Spinal cord (tissue), 9 donors: ENCODE measurements at regions not wholly inside any gene's neighbourhood (a gene's known extent, or its start where the extent isn't known, plus 50 kb on each side); places are given as distances from the start of the nearest gene placed in this dataset.
"Not testable (repeated sequence)": the region's sequence is repeated elsewhere in the genome, so short reads cannot be mapped to it uniquely, and the experiment has no call there.

ENCODE experiments used
- DNase-seq, 6 donors: peaks; one replicate each; pipeline versions ENCODE4 v3.0.0 to v3.0.0-alpha.2; 2013 to 2015; ENCODE audit warnings: low spot score in 6 of 6, low read depth in 4 of 6
- H3K27ac ChIP-seq: one replicate; pipeline ENCODE4 v1.5.1; 2013; ENCODE audit warnings: low read depth, low read length, control low read depth
- H3K27me3 ChIP-seq: one replicate; pipeline ENCODE4 v1.6.1; 2013; ENCODE audit warnings: low read length; ENCODE audit not compliant: control insufficient read depth, insufficient read depth
- H3K36me3 ChIP-seq: one replicate; pipeline ENCODE4 v1.6.1; 2013; ENCODE audit warnings: low read length; ENCODE audit not compliant: control insufficient read depth, insufficient read depth
- H3K4me1 ChIP-seq: one replicate; pipeline ENCODE4 v1.6.1; 2013; ENCODE audit warnings: low read length; ENCODE audit not compliant: control insufficient read depth, insufficient read depth
- H3K4me3 ChIP-seq: one replicate; pipeline ENCODE4 v1.5.1; 2013; ENCODE audit warnings: low read depth, low read length, control low read depth
- H3K9me3 ChIP-seq: one replicate; pipeline ENCODE4 v1.6.1; 2013; ENCODE audit warnings: low read length; ENCODE audit not compliant: control insufficient read depth, insufficient read depth
- WGBS: methylation state at CpG from one replicate; pipeline ENCODE4 v1.1.5; 2013; ENCODE audit warnings: missing lambda C conversion rate; ENCODE audit not compliant: insufficient coverage; 5-methylcytosine and 5-hydroxymethylcytosine counted together
- donor health status: healthy.

DNA sequence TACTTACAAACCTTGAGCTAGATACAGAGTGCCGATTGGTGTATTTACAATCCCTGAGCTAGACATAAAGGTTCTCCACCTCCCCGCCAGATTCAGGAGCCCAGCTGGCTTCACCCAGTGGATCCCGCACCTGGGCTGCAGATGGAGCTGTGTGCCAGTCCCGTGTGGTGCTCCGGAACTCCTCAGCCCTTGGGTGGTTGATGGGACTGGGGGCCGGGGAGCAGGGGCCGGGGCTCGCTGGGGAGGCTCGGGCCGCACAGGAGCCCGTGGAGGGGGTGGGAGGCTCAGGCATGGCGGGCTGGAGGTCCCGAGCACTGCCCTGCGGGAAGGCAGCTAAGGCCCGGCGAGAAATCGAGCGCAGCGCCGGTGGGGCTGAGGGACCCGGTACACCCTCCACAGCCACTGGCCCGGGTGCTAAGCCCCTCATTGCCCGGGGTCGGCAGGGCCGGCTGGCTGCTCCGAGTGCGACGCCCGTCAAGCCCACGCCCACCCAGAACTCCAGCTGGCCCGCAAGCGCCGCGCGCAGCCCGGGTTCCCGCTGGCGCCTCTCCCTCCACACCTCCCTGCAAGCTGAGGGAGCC lies 466.5 kb downstream of the TECRL start:
- H3K27me3 ChIP-seq, H3K27ac ChIP-seq, H3K36me3 ChIP-seq, H3K4me3 ChIP-seq, H3K9me3 ChIP-seq, DNase-seq, H3K4me1 ChIP-seq: not testable (repeated sequence)
- 94% methylated on average over 26 of the region's 38 CpGs for WGBS

DNA sequence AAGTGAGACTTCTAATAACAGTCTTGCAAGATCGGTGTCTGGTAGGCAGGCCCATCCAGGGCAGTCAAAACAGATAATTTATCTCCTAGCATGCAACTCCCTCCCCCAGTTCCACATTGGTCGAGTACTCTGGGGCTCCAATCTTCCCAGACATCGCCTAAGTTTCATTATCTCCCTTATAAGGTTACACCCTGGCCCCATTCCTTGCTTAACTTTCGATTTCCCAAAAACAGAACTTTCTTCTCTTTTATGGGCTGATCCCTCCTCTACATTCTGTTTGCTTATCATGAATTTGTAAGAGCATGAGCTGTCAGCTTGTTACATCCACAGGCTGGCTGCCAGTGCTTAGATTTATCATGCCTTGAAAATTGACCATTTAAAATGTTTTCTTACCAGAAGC lies 471.3 kb downstream of the TECRL start:
- H3K27ac ChIP-seq = no peak overlapping the region
- H3K4me1 ChIP-seq = no peaks in the 10 kb centered on the region
- no peaks in the 10 kb centered on the region for H3K27me3 ChIP-seq
- 71% methylated on average over 3 of the region's 4 CpGs for WGBS
- no peak overlapping the region for H3K4me3 ChIP-seq
- no peaks in the 10 kb centered on the region for H3K36me3 ChIP-seq
- no peaks in the 10 kb centered on the region for H3K9me3 ChIP-seq
- DNase-seq = peak in 1 of 6 donors; percentile 42

DNA sequence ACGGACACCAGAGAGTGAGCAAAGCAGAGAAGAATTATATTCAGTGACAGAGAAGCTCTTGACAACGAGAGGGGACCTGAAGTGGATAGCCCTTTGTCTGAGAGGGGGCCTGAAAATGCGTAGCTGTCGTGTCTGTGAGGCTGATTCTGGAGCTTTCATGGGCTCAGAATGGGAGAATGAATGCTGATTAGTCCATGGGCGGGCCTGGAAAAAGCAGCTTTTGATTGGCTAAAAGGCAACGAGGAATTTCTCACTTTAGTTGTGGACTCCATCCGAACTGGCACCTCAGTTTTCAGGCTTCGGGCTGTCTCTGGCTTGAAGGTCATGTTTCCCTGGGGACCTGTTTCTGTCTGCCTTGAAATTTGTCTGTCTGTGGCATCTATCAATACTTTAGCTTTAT lies 487.1 kb downstream of the TECRL start:
- H3K27me3 ChIP-seq = no peaks in the 10 kb centered on the region
- H3K36me3 ChIP-seq = no peaks in the 10 kb centered on the region
- DNase-seq = no peak
- no peak overlapping the region for H3K27ac ChIP-seq
- no peaks in the 10 kb centered on the region for H3K9me3 ChIP-seq
- no peaks in the 10 kb centered on the region for H3K4me1 ChIP-seq
- H3K4me3 ChIP-seq = no peak overlapping the region
- 70% methylated on average over 7 of the region's 8 CpGs for WGBS

DNA sequence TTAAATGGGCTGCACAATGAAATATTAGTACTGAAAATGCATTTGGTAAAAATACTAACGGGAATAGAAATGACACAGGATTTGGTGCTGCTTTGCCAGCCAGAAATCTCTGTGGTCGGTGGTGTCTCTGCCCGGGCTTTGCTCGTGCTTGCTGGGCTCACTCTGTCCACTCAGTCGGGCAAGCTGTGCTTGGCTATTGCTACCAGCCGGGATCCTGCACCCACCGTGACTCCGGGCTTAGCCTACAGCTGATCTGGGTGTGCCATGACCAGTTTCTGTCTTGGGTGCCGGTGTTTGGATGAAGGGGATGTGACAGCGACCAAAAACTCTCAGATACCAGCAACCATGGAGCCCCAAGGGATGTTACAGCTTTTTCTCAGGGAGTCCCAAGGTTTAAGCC lies 487.7 kb downstream of the TECRL start:
- 94% methylated on average over 10 of the region's 10 CpGs for WGBS
- Histone ChIP-seq H3K9me3 (no peaks in the 10 kb centered on the region), H3K36me3 (no peaks in the 10 kb centered on the region), H3K27ac (no peak overlapping the region), H3K4me1 (no peaks in the 10 kb centered on the region), H3K4me3 (no peak overlapping the region), H3K27me3 (no peaks in the 10 kb centered on the region)
- no peak for DNase-seq

DNA sequence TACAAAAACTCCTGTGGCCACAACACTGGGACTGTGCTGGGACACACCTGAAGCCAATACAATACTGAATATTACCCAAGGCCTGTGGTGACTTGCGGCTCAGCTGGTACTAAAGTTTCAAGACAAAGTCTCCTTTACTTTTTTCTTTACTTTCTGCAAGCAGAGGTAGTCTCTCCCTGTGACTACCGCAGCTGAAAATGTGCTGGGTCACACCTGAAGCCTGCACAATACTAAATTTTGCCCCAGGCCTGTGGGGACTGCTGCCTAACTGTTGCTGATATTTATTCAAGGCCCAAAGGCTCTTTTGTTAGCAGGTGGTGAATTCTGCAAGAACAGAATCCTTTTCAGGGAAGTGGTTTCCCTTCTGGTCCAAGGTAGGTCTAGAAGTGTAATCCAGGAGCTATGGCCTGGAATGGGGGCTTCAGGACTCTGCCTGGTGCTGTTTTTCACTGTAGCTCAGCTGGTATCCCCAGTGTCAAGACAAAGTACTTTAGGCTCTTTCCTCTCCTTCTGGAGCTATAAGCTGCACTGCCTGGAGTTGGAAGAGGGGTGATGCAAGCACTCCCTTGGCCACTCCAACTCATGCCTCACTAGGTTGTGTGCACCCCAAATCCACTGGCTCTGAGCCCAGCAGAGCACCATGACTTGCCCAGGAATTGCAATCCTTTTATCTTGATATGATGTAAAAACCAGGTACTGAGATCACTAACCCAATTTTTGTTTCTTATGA lies 489.4 kb downstream of the TECRL start:
- no peak overlapping the region for H3K27ac ChIP-seq
- H3K4me1 ChIP-seq = no peaks in the 10 kb centered on the region
- no peaks in the 10 kb centered on the region for H3K27me3 ChIP-seq
- no peak overlapping the region for H3K4me3 ChIP-seq
- 100% methylated on average over 2 of the region's 2 CpGs for WGBS
- H3K9me3 ChIP-seq = no peaks in the 10 kb centered on the region
- no peak for DNase-seq
- H3K36me3 ChIP-seq = no peaks in the 10 kb centered on the region

DNA sequence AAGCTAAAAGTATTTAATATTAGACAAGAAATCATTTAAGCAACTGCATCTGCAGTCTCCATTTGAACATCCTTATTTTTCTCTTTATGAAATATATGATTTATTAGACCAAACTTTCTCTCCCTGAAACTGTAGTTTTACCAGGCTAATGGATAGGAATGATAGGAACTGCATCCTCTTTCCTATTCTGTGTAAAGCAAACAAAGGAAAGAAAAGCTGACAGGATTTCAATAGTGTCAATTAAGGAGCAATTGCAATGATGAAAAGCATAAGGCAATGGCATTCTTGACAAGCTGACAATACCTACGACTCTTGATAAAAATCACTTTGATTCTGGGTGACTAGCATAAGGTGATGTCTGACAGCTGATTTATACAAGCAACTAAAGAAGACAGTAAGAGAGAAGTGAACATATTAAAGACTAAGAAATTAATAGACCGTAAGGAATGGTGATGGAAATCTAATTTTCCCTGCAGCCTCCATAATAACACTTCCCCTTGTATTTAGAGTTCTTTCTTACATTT lies 502.5 kb downstream of the TECRL start:
- Histone ChIP-seq H3K27me3 (no peaks in the 10 kb centered on the region), H3K4me1 (no peaks in the 10 kb centered on the region), H3K4me3 (no peak overlapping the region), H3K9me3 (no peaks in the 10 kb centered on the region), H3K36me3 (no peaks in the 10 kb centered on the region), H3K27ac (no peak overlapping the region)
- DNase-seq = peak in 2 of 6 donors; percentile 1 to 49
- WGBS = no CpG with 5 or more reads among the region's 2 CpGs

DNA sequence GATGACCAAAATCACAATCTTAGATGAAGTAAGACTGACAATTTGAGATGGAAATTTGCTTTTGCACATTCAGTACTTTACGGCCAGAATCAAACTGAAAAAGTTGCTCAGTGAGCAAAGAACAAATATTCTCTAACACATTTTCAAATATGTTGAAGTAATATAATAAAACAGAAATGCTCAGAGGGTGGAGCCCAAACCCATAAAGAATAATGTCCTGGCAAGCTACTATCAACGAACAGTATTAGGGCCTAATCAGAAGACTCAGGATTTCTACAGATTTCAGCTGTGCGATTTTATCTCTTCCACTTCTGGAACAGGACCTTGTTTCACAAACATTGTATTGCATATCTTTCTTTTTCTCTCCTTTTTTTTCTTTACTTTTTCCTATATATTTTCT lies 505.0 kb downstream of the TECRL start:
- no peak overlapping the region for H3K27ac ChIP-seq
- no peaks in the 10 kb centered on the region for H3K4me1 ChIP-seq
- H3K27me3 ChIP-seq = no peaks in the 10 kb centered on the region
- no peaks in the 10 kb centered on the region for H3K9me3 ChIP-seq
- H3K4me3 ChIP-seq = no peak overlapping the region
- 92% methylated on average over 2 of the region's 3 CpGs for WGBS
- DNase-seq = no peak
- H3K36me3 ChIP-seq = no peaks in the 10 kb centered on the region

DNA sequence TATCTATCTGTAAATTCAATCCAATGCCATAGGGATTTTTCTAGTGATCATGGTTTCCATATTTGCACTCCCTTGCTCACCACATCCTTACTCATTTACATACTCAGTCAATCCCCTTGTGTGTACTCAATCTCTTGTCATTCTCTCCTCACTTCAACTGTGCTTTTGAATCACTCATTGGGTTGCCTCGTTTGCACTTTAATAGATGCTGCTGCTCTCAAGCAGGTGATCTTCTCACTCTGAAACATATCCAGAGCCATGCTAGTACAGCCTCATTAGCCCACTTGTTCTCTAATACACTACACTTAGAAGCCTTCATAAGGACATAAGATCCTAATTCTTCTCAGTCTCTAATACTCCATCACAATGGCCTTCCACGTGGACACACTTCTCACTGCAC lies 507.9 kb downstream of the TECRL start:
- Histone ChIP-seq H3K9me3 (no peaks in the 10 kb centered on the region), H3K36me3 (no peaks in the 10 kb centered on the region), H3K4me1 (no peaks in the 10 kb centered on the region), H3K27ac (no peak overlapping the region), H3K4me3 (no peak overlapping the region), H3K27me3 (no peaks in the 10 kb centered on the region)
- WGBS = 20% methylated on average over 1 of the region's 2 CpGs
- no peak for DNase-seq

DNA sequence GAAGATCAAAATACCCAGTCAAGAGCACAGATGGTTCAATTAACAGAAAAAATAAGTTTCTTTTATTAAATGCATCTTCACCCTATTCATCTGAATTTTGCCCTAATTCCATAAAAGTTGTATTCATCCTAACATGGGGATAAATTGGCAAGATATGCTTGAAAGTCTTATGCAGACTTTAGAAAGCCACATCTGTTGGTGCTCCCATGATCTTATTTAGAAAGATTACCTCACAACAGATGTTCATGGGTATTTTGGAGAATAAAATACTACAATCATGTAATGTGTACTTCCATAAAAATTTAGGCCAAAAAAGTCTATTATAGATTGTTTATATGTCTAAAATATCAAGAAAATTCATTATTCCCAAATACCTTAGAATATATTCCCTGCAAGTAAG lies 510.3 kb downstream of the TECRL start:
- Histone ChIP-seq H3K4me3 (no peak overlapping the region), H3K4me1 (no peaks in the 10 kb centered on the region), H3K27me3 (no peaks in the 10 kb centered on the region), H3K36me3 (no peaks in the 10 kb centered on the region), H3K27ac (no peak overlapping the region), H3K9me3 (no peaks in the 10 kb centered on the region)
- DNase-seq = no peak

DNA sequence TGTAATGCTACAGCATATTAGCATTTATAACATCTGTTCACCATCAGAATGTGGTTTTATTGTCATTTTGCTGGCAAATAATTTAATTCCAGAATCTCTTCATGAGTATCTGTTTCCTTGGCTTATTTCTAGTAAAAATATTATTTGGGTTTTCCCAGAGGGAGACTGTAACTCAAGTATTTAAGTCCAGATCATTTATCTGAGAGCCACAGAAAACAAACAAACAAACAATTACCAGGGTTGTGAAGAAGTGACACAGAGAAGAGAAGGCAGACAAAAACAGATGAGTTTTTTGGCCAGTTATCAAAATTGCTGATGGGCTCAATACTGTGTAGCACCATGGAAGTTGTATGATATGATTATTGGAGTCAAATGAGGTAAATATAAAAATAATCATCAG lies 515.1 kb downstream of the TECRL start:
- H3K36me3 ChIP-seq = no peaks in the 10 kb centered on the region
- H3K27ac ChIP-seq = no peak overlapping the region
- H3K4me3 ChIP-seq = no peak overlapping the region
- no peaks in the 10 kb centered on the region for H3K27me3 ChIP-seq
- H3K9me3 ChIP-seq = no peaks in the 10 kb centered on the region
- no peaks in the 10 kb centered on the region for H3K4me1 ChIP-seq
- peak in 2 of 6 donors; percentile 16 to 18 for DNase-seq
